Loucy (cell line): ENCODE measurements at regions not wholly inside any gene's neighbourhood (a gene's known extent, or its start where the extent isn't known, plus 50 kb on each side); places are given as distances from the start of the nearest gene placed in this dataset.
"Not testable (repeated sequence)": the region's sequence is repeated elsewhere in the genome, so short reads cannot be mapped to it uniquely, and the experiment has no call there.

Experiments used
- EZH2phosphoT487 ChIP-seq: fragments of 200-600 bp; IDR thresholded peaks from 2 replicates; pipeline ENCODE4 v1.6.1; 2018; ENCODE audit warnings: antibody characterized with exemption, mild to moderate bottlenecking, moderate library complexity, borderline replicate concordance
- TF ChIP-seq, protein P1 (sequence below): fragments of 200-600 bp; sonication (generic); conservative IDR thresholded peaks from 2 replicates; pipeline ENCODE4 v1.5.1; 2014; ENCODE audit warnings: mild to moderate bottlenecking, antibody characterized with exemption, low read length

DNA sequence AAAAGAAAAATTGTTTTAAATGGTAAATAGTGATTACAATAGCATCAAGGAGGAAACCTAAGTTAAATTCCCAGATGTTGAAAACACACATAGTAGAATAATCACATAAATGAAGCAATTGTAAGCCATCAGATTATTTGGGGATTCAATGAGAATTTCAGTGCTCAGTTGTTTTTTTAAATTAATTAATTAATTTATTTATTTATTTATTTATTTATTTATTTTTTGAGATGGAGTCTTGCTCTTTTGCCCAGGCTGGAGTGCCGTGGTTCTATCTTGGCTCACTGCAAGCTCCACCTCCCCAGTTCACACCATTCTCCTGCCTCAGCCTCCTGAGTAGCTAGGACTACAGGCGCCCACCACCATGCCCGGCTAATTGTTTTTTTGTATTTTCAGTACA lies 262.8 kb upstream of the SMIM21 start:
- TF ChIP-seq, protein P1, sequence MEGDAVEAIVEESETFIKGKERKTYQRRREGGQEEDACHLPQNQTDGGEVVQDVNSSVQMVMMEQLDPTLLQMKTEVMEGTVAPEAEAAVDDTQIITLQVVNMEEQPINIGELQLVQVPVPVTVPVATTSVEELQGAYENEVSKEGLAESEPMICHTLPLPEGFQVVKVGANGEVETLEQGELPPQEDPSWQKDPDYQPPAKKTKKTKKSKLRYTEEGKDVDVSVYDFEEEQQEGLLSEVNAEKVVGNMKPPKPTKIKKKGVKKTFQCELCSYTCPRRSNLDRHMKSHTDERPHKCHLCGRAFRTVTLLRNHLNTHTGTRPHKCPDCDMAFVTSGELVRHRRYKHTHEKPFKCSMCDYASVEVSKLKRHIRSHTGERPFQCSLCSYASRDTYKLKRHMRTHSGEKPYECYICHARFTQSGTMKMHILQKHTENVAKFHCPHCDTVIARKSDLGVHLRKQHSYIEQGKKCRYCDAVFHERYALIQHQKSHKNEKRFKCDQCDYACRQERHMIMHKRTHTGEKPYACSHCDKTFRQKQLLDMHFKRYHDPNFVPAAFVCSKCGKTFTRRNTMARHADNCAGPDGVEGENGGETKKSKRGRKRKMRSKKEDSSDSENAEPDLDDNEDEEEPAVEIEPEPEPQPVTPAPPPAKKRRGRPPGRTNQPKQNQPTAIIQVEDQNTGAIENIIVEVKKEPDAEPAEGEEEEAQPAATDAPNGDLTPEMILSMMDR = not testable (repeated sequence)
- TF ChIP-seq EZH2phosphoT487 = not testable (repeated sequence)
